ENCODE measurements at regions not wholly inside any gene's neighbourhood (a gene's known extent, or its start where the extent isn't known, plus 50 kb on each side); places are given as distances from the start of the nearest gene placed in this dataset.

- H3K4me3 ChIP-seq (ENCODE audit: control insufficient read depth in 1 of 2, extremely low read depth in 1 of 2, low read length in 1 of 2): no peak overlapping the region
- 88% methylated on average over 2 of the region's 15 CpGs for WGBS (ENCODE audit: insufficient coverage)
- peaks cover 9 to 10% of the 10 kb centered on the region in 2 donors for H3K27me3 Mint-ChIP-seq
- no peak overlapping the region for H3K27ac ChIP-seq (ENCODE audit: low read length)
- H3K4me1 Mint-ChIP-seq: no peaks in the 10 kb centered on the region
- H3K36me3 Mint-ChIP-seq: no peaks in the 10 kb centered on the region
- peaks cover 0 to 4% (median 0%) of the 10 kb centered on the region in 3 donors for H3K9me3 Mint-ChIP-seq
- no peaks in the 10 kb centered on the region for H3K9me3 ChIP-seq
- ChIA-PET POLR2A (no interaction called here), CTCF (interaction anchor here in 1 of 2 donors (0.5 kb wide), 1 partner anchor 65 kb away, joined by 13 read pairs; no protein-coding TSS in a partner anchor)
- no peaks in the 10 kb centered on the region for H3K36me3 ChIP-seq (ENCODE audit: control insufficient read depth in 2 of 2, extremely low read depth in 1 of 2, insufficient read depth in 1 of 2, low read length in 1 of 2)
- H3K27ac Mint-ChIP-seq: no peak overlapping the region
- no peak for ATAC-seq (replicated peaks in 1 of 4)
- H3K4me1 ChIP-seq (ENCODE audit: control insufficient read depth in 1 of 2, extremely low read depth in 1 of 2, insufficient read depth in 2 of 2, low read length in 2 of 2): no peaks in the 10 kb centered on the region
- peaks cover 0 to 18% of the 10 kb centered on the region in 2 experiments for H3K27me3 ChIP-seq (replicated peaks in 1 of 2; ENCODE audit: control insufficient read depth in 2 of 2, extremely low read depth in 1 of 2, insufficient read depth in 2 of 2, low read length in 1 of 2)
- DNase-seq: no peak
- H3K4me3 Mint-ChIP-seq: no peak overlapping the region
These were observed 78.8 kb downstream of the IRX3 start for GRCh38 chr16:54207837-54208236.

- Mint-ChIP-seq H3K4me1 (no peaks in the 10 kb centered on the region), H3K27ac (no peak overlapping the region), H3K36me3 (no peaks in the 10 kb centered on the region), H3K4me3 (no peak overlapping the region), H3K9me3 (peaks cover 0 to 4% (median 0%) of the 10 kb centered on the region in 3 donors), H3K27me3 (peaks cover 9 to 12% of the 10 kb centered on the region in 2 donors)
- no peaks in the 10 kb centered on the region for H3K36me3 ChIP-seq (ENCODE audit: control insufficient read depth in 2 of 2, extremely low read depth in 1 of 2, insufficient read depth in 1 of 2, low read length in 1 of 2)
- H3K27ac ChIP-seq (ENCODE audit: low read length): no peak overlapping the region
- no peaks in the 10 kb centered on the region for H3K4me1 ChIP-seq (ENCODE audit: control insufficient read depth in 1 of 2, extremely low read depth in 1 of 2, insufficient read depth in 2 of 2, low read length in 2 of 2)
- WGBS (ENCODE audit: insufficient coverage): 48% methylated on average over 2 of the region's 7 CpGs
- CTCF ChIA-PET: no interaction called here
- peaks cover 0 to 18% of the 10 kb centered on the region in 2 experiments for H3K27me3 ChIP-seq (replicated peaks in 1 of 2; ENCODE audit: control insufficient read depth in 2 of 2, extremely low read depth in 1 of 2, insufficient read depth in 2 of 2, low read length in 1 of 2)
- POLR2A ChIA-PET: no interaction called here
- H3K4me3 ChIP-seq (ENCODE audit: control insufficient read depth in 1 of 2, extremely low read depth in 1 of 2, low read length in 1 of 2): no peak overlapping the region
- H3K9me3 ChIP-seq: no peaks in the 10 kb centered on the region
- no peak for ATAC-seq (replicated peaks in 1 of 4)
- no peak for DNase-seq
These were observed 81.8 kb downstream of the IRX3 start for GRCh38 chr16:54204756-54205155.

DNA sequence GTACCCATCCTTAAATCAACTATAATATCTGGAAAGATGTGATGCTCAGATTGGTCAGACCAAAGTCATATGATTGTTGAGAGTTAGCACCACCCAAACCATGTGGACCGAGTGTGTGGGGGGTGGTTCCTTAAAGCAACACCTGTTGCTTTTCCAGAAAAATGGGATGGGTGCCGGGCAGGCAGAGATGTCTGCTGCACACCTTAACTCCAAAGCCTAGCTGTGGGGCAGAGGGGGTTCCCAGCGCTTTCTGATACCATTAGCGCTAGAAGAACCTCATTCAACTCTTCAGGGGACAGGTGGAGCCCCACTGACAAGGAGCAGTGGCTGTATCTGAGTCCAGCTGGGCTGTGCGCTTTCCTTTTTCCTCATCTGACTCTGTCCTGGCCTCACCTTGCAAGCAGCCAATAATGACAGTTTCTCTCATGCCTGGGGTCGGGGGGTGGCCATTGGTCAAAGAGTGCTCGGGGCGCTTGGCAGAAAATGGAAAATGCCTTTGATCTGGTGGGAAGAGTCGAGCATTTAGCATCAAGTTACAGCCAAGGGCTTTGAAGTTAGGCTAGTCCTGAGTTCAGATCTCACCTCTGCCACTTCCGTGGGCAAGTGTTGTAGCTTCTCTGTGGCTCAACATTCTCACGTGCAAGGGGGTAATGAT is 82.6 kb downstream of the IRX3 start:
- Histone ChIP-seq H3K4me3 (ENCODE audit: control insufficient read depth in 1 of 2, extremely low read depth in 1 of 2, low read length in 1 of 2) (no peak overlapping the region), H3K36me3 (ENCODE audit: control insufficient read depth in 2 of 2, extremely low read depth in 1 of 2, insufficient read depth in 1 of 2, low read length in 1 of 2) (no peaks in the 10 kb centered on the region), H3K4me1 (ENCODE audit: control insufficient read depth in 1 of 2, extremely low read depth in 1 of 2, insufficient read depth in 2 of 2, low read length in 2 of 2) (no peaks in the 10 kb centered on the region), H3K27me3 (replicated peaks in 1 of 2; ENCODE audit: control insufficient read depth in 2 of 2, extremely low read depth in 1 of 2, insufficient read depth in 2 of 2, low read length in 1 of 2) (peaks cover 0 to 20% of the 10 kb centered on the region in 2 experiments), H3K9me3 (no peaks in the 10 kb centered on the region), H3K27ac (ENCODE audit: low read length) (no peak overlapping the region)
- no peaks in the 10 kb centered on the region for H3K36me3 Mint-ChIP-seq
- no peaks in the 10 kb centered on the region for H3K4me1 Mint-ChIP-seq
- H3K9me3 Mint-ChIP-seq: peaks cover 0 to 6% (median under 1%) of the 10 kb centered on the region in 3 donors
- WGBS (ENCODE audit: insufficient coverage): 66% methylated on average over 9 of the region's 11 CpGs
- no peak for DNase-seq
- no peak for ATAC-seq (replicated peaks in 1 of 4)
- no peak overlapping the region for H3K4me3 Mint-ChIP-seq
- ChIA-PET POLR2A (no interaction called here), CTCF (no interaction called here)
- H3K27me3 Mint-ChIP-seq: peaks cover 11 to 12% of the 10 kb centered on the region in 2 donors
- H3K27ac Mint-ChIP-seq: no peak overlapping the region

GRCh38 chr16:54203384-54203783 is 83.2 kb downstream of the IRX3 start:
- ChIA-PET CTCF (no interaction called here), POLR2A (no interaction called here)
- Histone ChIP-seq H3K9me3 (no peaks in the 10 kb centered on the region), H3K4me1 (ENCODE audit: control insufficient read depth in 1 of 2, extremely low read depth in 1 of 2, insufficient read depth in 2 of 2, low read length in 2 of 2) (no peaks in the 10 kb centered on the region), H3K36me3 (ENCODE audit: control insufficient read depth in 2 of 2, extremely low read depth in 1 of 2, insufficient read depth in 1 of 2, low read length in 1 of 2) (no peaks in the 10 kb centered on the region), H3K27me3 (replicated peaks in 1 of 2; ENCODE audit: control insufficient read depth in 2 of 2, extremely low read depth in 1 of 2, insufficient read depth in 2 of 2, low read length in 1 of 2) (peaks cover 0 to 20% of the 10 kb centered on the region in 2 experiments), H3K27ac (ENCODE audit: low read length) (no peak overlapping the region), H3K4me3 (ENCODE audit: control insufficient read depth in 1 of 2, extremely low read depth in 1 of 2, low read length in 1 of 2) (no peak overlapping the region)
- no peak for ATAC-seq (replicated peaks in 1 of 4)
- H3K27ac Mint-ChIP-seq: no peak overlapping the region
- no peaks in the 10 kb centered on the region for H3K36me3 Mint-ChIP-seq
- no peak for DNase-seq
- 83% methylated on average over 3 of the region's 3 CpGs for WGBS (ENCODE audit: insufficient coverage)
- peaks cover 8% of the 10 kb centered on the region in 2 donors for H3K27me3 Mint-ChIP-seq
- peaks cover 0 to 7% (median 2%) of the 10 kb centered on the region in 3 donors for H3K9me3 Mint-ChIP-seq
- no peak overlapping the region for H3K4me3 Mint-ChIP-seq
- H3K4me1 Mint-ChIP-seq: no peaks in the 10 kb centered on the region
